DMS53 treated with DMSO at 0.1 percent for 48 hours (cell line): ENCODE measurements at regions not wholly inside any gene's neighbourhood (a gene's known extent, or its start where the extent isn't known, plus 50 kb on each side); places are given as distances from the start of the nearest gene placed in this dataset.

Source experiments
- DNase-seq: peaks from one replicate; lab custom pipeline; 2025; ENCODE audit not compliant: unreplicated experiment; lab: John Stamatoyannopoulos, UW

GRCh38 chr21:20554785-20555184 lies 443.4 kb upstream of the NCAM2 start:
- no peak for DNase-seq

GRCh38 chr21:20570824-20571232 lies 427.4 kb upstream of the NCAM2 start:
- DNase-seq, result no peak

DNA sequence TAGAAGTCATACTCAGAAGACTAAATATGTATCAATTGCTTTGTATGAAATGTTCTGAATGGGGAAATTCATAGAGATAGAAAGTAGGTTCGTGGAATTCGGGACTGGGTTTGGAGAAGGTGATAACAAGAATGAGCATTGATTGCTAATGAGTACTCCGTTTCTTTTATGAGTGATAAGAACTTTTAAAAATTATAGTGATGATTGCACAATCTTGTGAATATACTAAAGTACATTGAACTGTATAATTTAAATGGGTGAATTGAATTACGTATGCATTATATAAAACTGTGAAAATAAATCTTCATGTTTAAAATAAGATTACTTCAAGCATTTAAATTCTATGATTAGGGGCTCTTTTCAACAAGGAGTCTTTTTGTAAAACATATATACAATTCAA lies 425.6 kb upstream of the NCAM2 start:
- no peak for DNase-seq

GRCh38 chr21:20581361-20581760 lies 416.8 kb upstream of the NCAM2 start:
- DNase-seq, result no peak

GRCh38 chr21:20591284-20591683 lies 406.9 kb upstream of the NCAM2 start:
- DNase-seq, result no peak

GRCh38 chr21:20592463-20592862 lies 405.7 kb upstream of the NCAM2 start:
- DNase-seq, result no peak

DNA sequence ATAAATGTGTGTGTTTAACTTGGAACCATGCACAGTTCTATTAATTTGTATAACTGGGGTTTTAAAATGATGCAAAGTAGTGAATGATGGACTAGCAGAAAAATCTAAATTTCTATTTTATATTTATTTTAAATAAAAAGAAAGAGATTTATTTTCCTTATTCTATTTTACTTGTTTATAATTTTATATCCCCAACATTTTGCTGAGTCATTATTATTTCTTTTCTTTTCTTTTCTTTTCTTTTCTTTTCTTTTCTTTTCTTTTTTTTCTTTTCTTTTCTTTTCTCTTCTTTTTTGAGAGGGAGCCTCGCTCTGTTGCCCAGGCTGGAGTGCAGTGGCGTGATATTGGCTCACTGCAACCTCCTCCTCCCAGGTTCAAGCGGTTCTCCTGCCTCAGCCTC lies 395.0 kb upstream of the NCAM2 start:
- no peak for DNase-seq

GRCh38 chr21:20611008-20611407 lies 387.2 kb upstream of the NCAM2 start:
- no peak for DNase-seq

DNA sequence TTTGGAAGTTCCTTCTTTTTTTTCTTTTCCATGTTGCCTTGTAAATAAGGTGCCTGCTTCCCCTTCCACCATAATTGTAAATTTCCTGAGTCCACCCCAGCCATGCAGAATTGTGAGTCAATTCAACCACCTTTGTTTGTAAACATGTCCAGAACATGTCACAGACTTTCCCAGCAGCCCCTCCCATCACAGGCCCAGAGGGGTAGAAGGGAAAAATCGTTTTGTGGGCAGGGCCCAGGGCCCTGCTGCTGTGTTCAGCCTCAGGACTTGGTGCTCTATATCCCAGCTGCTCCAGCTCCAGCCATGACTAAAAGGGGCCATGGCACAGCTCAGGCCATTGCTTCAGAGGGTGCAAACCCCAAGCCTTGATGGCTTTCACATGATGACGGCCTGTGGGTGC lies 384.6 kb upstream of the NCAM2 start:
- DNase-seq, result no peak

- DNase-seq, result no peak
These were observed 381.1 kb upstream of the NCAM2 start for GRCh38 chr21:20617130-20617529.

DNA sequence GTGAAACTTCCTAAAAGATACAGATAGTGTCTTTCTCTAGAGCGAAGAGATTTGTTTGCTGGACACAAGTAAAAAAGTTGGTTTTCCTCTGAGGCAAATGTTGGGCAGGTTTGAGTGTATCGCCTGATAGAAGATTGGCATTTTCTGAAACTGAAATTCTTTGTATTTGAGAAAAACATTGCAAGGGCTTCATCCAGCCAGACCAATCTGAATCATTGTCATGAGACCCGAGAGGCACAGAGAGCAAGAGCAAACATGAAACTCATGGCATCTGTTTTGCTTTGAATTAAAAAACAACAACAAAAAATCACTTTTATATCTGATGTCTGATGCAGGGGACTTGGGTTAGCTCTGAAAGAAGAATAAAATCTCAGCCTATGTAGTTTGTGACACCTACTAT lies 379.3 kb upstream of the NCAM2 start:
- no peak for DNase-seq

DNA sequence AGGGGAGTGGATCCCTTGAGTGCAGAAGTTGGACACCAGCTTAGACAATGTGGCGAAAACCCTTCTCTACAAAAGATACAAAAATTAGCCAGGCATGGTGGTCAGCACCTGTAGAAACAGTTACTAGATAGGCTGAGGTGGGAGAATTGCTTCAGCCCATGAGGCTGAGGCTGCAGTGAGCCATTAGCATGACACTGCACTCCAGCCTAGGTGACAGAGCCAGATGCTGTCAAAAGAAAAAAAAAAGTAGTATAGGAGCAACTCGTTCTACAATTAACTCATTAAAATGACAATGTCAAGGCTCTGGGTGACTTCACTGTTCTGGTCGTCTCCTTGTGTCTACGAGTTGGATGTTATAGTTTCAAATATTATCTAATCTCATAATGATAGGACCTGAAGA lies 370.6 kb upstream of the NCAM2 start:
- no peak for DNase-seq

- no peak for DNase-seq
These were observed 366.6 kb upstream of the NCAM2 start for GRCh38 chr21:20631633-20632032.

DNA sequence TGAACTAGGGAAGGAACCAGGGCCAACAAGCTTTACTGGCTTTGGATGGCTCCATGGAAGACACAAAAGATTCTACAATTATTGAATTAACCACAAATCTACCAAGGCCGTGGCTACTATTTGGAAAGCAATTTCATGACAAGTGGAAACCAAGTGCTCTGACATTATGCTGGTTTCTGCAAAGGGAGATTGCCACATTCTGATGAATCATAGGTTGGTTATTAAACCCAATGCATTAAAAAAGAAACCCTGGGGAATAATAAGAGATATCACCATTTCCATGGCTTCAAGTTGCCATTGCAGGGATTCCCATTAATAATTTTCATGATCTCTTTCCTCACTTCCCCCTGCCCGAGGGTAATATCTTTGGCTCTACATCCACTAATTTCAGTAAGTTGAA lies 359.2 kb upstream of the NCAM2 start:
- DNase-seq, result no peak

DNA sequence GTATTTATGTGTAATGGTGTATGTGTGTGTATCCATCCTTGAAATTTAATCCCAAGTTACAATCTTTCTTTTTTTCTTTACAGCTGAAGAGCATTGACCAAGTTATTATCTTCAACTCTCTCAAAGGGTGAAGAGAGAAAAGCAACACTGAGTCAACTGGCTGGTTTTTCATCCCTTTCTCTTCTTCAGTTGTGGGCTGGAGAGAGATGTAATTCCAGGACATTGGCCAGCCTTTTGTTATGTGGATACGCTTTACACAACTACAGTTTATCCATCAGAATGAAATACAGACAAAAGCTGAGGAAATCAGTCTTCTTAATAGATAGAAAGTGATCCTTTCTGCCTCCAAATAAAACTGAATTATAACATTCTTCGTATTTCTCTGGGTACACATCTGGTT lies 357.0 kb upstream of the NCAM2 start:
- no peak for DNase-seq

- DNase-seq, result no peak
These were observed 355.5 kb upstream of the NCAM2 start for GRCh38 chr21:20642681-20643080.

DNA sequence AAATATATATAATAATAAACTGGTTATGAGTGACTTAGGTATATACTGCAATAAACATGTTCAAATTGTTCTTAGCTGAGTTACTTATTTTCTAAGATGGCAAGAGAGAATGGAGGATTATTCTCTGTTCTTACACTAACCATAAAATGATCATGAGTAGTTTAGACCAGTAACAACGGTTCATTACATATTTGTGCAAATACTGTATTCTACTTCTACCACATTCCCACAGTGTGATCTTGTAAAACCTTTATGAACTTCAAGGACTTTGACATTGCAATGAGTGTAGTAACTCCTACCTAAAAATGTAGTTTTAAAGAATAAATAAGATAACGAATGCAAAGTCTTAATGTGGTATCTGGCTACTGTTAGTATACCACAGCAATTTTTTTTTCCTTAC lies 353.7 kb upstream of the NCAM2 start:
- no peak for DNase-seq

GRCh38 chr21:20645344-20645743 lies 352.9 kb upstream of the NCAM2 start:
- no peak for DNase-seq

- DNase-seq, result no peak
These were observed 351.6 kb upstream of the NCAM2 start for GRCh38 chr21:20646431-20647165.

DNA sequence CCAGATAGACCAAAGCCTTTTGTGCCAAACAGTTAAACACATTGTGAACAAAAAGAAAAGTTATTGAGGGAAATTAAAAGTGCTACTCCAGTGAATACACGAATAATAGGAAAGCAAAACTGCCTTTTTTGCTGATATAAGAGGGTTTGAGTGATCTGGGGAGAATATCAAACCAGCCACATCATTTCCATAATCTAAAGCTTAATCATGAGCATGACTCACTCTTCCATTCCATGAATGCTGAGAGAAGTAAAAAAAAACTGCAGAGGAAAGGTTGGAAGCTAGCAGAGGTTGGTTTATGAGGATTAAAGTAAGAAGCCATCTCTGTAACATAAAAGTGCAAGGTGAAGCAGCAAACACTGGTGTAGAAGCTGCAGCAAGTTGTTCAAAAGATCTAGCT lies 350.6 kb upstream of the NCAM2 start:
- DNase-seq, result no peak

DNA sequence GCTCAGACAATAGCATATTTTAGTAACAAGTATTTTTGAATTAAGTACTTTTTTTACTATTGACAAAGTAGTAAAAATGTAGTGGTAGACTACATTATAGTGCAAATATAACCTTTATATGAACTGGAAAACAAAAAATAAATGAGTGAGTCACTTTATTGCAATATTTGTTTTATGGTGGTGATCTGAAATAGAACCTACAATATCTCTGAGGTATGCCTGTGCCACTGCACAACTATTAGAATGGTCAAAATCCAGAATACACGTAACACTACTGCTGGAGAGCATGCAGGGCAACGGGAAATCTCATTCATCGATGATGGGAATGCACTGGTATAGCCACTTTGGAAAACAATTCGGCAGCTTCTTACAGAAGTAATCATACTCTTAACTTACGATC lies 349.0 kb upstream of the NCAM2 start:
- no peak for DNase-seq

GRCh38 chr21:20652846-20653245 lies 345.4 kb upstream of the NCAM2 start:
- DNase-seq, result no peak

GRCh38 chr21:20661246-20661645 lies 337.0 kb upstream of the NCAM2 start:
- no peak for DNase-seq
